ENCODE measurements at regions not wholly inside any gene's neighbourhood (a gene's known extent, or its start where the extent isn't known, plus 50 kb on each side); places are given as distances from the start of the nearest gene placed in this dataset.
"Not testable (repeated sequence)": the region's sequence is repeated elsewhere in the genome, so short reads cannot be mapped to it uniquely, and the experiment has no call there.

- DNase-seq: no peak
These were observed 96.2 kb upstream of the RMP24 start for GRCh38 chr18:35876243-35876642.

- DNase-seq: no peak
These were observed 91.6 kb upstream of the RMP24 start for GRCh38 chr18:35880788-35881455.

- no peak for DNase-seq
These were observed 84.2 kb upstream of the RMP24 start for GRCh38 chr18:35888329-35888728.

GRCh38 chr18:35889677-35890076 lies 82.8 kb upstream of the RMP24 start:
- DNase-seq: no peak

DNA sequence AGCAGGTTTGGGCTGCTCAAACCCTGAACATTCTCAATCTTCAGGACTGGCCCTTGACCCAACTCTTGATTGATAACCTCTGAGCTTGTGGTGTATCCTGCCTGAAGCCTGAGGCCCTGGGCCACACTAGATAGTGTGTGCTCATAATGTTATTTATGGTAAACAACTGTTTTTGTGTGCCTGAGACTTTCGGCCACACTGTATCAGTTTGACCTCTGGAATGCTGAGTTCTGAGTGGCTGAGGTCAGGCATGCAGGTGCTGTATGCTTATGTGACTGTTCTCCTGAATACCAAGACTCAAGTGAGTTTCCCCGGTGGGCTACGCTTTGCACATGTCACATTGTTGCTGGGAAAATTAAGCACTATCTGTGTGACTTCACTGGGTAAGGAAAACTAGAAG lies 82.2 kb upstream of the RMP24 start:
- DNase-seq: no peak

DNA sequence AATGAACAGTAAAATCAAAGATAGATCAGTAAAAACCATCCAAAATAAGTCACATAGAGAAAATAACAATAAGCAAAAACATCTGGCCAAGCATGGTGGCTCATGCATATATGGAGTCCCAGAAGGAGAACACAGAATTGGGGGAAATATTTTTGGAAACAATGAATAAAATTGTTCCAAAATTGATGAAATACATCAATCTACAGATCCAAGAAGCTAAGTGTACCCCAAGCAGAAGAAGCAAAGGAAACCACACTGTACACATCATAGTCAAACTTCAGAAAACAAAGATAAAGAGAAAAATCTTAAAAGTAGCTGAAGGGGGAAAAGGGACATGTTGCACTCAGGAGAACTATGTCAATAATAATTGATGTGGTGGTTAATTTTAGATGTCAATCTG lies 80.4 kb upstream of the RMP24 start:
- DNase-seq: no peak

GRCh38 chr18:35897481-35897880 lies 75.0 kb upstream of the RMP24 start:
- DNase-seq: not testable (repeated sequence)

- no peak for DNase-seq
These were observed 68.0 kb upstream of the RMP24 start for GRCh38 chr18:35904389-35905037.

DNA sequence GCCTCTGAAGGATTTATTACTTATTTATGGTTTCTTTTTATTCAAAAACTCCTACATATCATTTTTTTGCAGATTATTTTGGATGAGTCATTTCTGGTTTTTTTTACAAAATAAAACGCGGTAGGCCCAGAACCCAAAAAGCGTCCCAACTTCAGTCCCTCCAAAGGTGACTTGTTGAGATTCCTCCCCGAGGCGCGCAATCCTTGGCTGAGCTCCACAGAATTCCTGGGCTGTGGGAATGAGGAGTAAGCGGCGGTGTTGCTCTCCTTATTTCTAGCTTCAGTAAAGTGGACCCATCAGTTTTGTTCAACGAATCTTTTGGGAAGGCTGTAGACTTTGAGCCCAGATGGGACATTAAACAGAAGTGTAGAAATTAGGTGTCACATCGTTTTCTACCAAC lies 67.0 kb upstream of the RMP24 start:
- DNase-seq: no peak

DNA sequence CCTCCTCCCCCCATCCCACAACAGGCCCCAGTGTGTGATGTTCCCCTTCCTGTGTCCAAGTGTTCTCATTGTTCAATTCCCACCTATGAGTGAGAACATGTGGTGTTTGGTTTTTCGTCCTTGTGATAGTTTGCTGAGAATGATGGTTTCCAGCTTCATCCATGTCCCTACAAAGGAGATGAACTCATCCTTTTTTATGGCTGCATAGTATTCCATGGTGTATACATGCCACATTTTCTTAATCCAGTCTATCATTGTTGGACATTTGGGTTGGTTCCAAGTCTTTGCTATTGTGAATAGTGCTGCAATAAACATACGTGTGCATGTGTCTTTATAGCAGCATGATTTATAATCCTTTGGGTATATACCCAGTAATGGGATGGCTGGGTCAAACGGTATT lies 66.2 kb upstream of the RMP24 start:
- DNase-seq: not testable (repeated sequence)

DNA sequence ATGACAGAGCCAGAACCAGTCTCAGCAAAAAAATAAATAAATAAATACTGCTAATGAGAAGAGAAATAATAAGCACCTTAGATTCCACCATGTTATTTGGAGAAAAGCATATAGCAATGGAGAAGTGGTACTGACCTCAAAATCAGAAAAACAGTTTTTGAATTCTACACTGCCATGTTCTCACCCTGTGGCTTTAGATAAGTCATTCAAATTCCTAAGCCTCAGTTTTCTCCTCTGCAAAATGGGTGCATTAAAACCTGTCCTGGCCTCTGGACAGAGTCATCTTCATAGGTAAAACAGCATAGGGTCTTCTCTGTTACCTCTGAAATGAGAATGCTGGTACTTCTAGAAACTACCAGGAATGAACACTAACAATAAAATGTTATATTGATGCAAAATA lies 62.2 kb upstream of the RMP24 start:
- DNase-seq: no peak

DNA sequence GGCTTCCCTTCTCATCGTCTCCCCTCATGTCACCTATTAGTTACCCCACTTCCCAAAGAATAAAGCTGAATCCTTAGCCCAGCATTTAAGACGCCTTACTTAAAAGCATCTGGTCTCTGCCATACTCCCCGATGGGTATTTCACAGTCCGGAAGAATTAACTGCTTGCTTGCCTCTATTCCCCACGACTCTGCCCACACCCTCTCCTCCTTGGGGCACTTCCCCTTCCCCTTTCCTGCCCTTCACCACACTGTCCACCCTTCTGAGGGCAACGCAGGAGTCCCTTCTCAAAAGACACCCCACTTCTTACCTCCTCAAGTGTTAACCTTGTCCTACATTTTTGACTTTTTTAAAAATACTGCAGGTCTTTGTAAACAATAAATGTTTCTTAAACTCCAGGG lies 60.1 kb upstream of the RMP24 start:
- DNase-seq: peak; percentile 14 to 37

DNA sequence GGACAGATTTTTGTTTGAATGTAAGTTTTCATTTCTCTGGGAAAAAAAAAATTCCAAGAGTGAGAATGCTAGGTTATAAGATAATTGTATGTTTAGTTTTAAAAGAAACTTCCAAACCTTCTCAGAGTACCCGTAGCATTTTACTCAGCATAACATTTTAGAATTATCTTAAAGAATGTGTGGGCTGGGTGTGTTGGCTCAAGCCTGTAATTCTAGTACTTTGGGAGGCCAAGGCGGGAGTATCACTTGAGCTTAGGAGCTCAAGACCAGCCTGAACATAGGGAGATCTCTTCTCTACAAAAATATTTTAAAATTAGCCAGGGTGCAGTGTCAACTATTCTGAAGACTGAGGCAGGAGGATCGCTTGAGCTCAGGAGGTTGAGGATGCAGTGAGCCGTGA lies 57.4 kb upstream of the RMP24 start:
- no peak for DNase-seq

GRCh38 chr18:35917043-35917442 lies 55.4 kb upstream of the RMP24 start:
- DNase-seq: no peak

DNA sequence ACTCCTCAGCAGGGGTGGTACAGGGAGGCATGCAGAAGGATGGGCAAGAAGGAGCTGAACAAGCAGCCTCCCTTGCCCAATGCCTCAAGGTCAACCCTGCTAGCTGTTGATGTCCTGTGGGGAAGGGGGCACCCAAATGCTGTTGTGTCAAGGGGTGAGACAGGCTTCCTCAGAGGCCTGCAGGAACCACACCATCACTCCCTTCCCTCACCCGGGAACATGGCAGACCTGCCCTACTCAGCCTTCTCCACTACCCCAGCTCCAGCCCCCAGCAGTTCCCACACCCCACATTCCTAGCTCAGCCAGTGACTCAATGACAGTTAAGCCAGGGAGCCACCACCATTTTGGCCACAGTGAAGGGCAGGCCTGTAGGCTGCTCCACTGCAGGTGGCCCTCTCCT lies 53.9 kb upstream of the RMP24 start:
- no peak for DNase-seq

- DNase-seq: no peak
These were observed 53.3 kb upstream of the RMP24 start for GRCh38 chr18:35919179-35919578.

DNA sequence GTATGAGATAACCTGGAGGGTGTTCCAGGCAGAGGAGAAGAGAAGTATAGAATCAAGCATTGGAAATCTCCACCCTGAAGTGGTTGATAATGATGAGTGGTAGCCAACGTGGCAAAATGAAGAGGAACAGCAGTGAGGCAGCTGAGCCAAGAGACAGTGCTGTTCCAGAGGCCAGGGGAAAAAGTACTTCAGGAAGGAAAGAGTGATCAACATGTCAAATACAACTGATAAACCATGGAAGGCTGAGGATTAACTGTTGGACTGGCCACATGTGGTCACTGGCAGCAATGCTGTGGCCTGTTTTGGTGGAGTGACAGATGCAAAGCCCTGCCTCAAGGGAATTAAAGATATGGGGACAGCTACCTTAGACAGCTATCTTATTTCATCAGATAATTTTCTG lies 51.9 kb upstream of the RMP24 start:
- no peak for DNase-seq
